ENCODE measurements at regions not wholly inside any gene's neighbourhood (a gene's known extent, or its start where the extent isn't known, plus 50 kb on each side); places are given as distances from the start of the nearest gene placed in this dataset.

- TF ChIP-seq GATA2 (IDR thresholded peaks at IDR 0.05; ENCODE audit: low read depth, low read length), result no peak
- no peak for TF ChIP-seq GATA3 (IDR thresholded peaks at IDR 0.05; ENCODE audit: low read depth, low read length)
These were observed 158.6 kb upstream of the TWIST2 start for GRCh38 chr2:238689331-238689730.

Measured in SH-SY5Y (cell line).